ENCODE measurements at regions not wholly inside any gene's neighbourhood (a gene's known extent, or its start where the extent isn't known, plus 50 kb on each side); places are given as distances from the start of the nearest gene placed in this dataset.
A peak's percentile ranks its signal among the peaks of the same experiment; 100 is the strongest.

DNA sequence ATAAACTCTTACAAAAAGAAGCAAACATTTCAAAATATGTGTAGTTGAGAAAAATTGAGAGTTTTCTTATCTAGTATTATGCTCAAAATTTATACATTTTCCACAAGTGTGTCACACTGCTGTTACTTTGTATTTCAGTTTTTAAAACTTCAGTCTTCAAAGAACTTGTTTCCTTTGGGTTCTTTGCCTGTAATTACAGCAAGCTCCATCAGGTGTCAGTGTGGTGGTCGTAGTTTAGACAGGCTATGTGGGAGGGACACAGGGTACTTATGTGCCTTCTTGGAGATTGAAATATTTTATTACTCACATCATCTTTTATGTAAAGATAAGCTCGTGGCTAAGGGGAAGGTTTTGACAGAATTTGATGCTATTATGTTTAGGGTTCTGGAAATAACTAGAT lies 360.5 kb downstream of the FGFR2 start:
- no peak overlapping the region for H3K4me3 ChIP-seq (ENCODE audit: low read length)
- no peak for DNase-seq (ENCODE audit: low read depth, low spot score)

DNA sequence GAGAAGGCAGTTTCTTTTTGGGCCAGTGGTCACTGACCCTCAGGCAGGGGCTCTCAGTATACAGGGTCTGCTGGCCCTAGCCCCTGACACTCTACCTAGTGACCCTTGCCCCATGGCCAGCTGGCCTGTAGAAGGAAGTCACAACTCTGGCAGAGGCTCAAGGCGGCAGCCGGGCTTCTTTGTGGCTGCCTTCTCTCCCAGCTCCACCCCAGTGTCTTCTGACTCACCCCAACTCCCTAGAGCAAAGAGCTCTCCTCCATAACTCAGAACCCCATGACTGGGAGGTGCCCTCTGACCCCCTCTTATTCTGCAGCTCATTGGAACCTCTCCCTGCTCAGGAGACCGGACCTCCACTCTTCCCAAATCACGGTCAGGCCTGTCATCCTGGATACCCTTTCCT lies 358.2 kb downstream of the FGFR2 start:
- no peak overlapping the region for H3K4me3 ChIP-seq (ENCODE audit: low read length)
- no peak for DNase-seq (ENCODE audit: low read depth, low spot score)

DNA sequence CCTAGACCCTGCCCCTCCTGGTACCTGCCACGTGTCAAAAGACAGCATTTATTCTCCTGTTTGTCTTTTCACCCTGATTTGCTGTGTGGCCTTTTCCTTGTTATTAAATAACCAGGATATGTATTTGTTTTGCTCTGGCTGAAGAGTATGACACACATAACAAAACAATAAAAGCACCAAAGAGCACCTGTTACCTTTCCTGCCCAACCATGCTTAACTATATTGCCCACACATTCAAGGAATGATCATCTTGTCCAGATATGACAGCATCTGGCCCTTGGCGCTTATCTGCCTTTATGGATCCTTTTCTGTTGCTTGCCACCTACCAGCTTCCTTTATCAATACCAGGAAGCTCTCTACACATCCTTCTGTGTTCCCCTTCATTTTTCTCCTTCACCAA lies 357.7 kb downstream of the FGFR2 start:
- no peak for DNase-seq (ENCODE audit: low read depth, low spot score)
- no peak overlapping the region for H3K4me3 ChIP-seq (ENCODE audit: low read length)

- no peak overlapping the region for H3K4me3 ChIP-seq (ENCODE audit: low read length)
- no peak for DNase-seq (ENCODE audit: low read depth, low spot score)
Observed at GRCh38 chr10:121241337-121241736, 356.9 kb downstream of the FGFR2 start.

GRCh38 chr10:121242741-121243608 lies 355.3 kb downstream of the FGFR2 start:
- DNase-seq (ENCODE audit: low read depth, low spot score): no peak
- no peak overlapping the region for H3K4me3 ChIP-seq (ENCODE audit: low read length)

- H3K4me3 ChIP-seq (ENCODE audit: low read length): no peak overlapping the region
- no peak for DNase-seq (ENCODE audit: low read depth, low spot score)
Observed at GRCh38 chr10:121243609-121244241, 354.5 kb downstream of the FGFR2 start.

- H3K4me3 ChIP-seq (ENCODE audit: low read length): no peak overlapping the region
- DNase-seq (ENCODE audit: low read depth, low spot score): peak; percentile 52
Observed at GRCh38 chr10:121244818-121245217, 353.4 kb downstream of the FGFR2 start.

- no peak overlapping the region for H3K4me3 ChIP-seq (ENCODE audit: low read length)
- no peak for DNase-seq (ENCODE audit: low read depth, low spot score)
Observed at GRCh38 chr10:121245754-121246153, 352.5 kb downstream of the FGFR2 start.

DNA sequence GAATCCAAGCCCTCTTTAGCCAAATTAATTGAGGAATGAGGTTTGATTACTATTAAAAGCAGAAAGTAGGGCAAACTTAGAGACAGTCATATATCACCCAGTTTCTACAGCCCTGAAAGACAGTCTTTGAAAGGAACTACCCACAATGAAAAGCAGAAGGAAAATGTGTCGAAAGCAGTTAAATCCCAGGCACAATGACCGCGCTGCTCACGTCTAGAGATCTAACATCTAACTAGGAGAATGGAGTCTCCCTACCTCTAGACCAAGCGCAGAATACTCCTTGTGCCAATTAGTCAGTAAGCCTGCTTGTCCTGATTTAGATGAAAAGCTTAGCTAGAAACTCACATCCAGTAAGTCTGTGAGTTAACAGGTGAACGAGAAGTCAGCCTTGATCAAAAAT lies 350.0 kb downstream of the FGFR2 start:
- DNase-seq (ENCODE audit: low read depth, low spot score): no peak
- H3K4me3 ChIP-seq (ENCODE audit: low read length): no peak overlapping the region

GRCh38 chr10:121250995-121251764 lies 347.1 kb downstream of the FGFR2 start:
- no peak overlapping the region for H3K4me3 ChIP-seq (ENCODE audit: low read length)
- no peak for DNase-seq (ENCODE audit: low read depth, low spot score)

GRCh38 chr10:121252756-121253155 lies 345.5 kb downstream of the FGFR2 start:
- H3K4me3 ChIP-seq (ENCODE audit: low read length): no peak overlapping the region
- DNase-seq (ENCODE audit: low read depth, low spot score): no peak

DNA sequence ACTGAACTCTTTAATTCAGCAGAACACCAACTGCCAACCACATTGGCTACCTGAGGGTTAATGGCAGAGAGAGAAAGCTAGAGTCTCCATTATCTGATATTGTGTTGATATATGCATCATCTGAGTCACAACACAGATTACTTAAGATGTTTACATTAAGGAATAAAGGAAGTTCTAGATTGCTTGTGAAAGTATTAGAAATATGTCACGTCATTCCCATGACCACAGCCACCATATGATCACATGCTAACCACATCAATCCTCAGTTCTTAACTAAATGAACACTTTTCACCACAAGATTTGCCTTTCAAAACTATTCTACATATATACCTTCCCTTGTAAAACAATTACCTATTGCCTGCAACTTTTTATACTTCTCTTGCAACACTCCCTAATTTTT lies 337.9 kb downstream of the FGFR2 start:
- no peak overlapping the region for H3K4me3 ChIP-seq (ENCODE audit: low read length)
- peak; percentile 27 for DNase-seq (ENCODE audit: low read depth, low spot score)

- H3K4me3 ChIP-seq (ENCODE audit: low read length): no peak overlapping the region
- no peak for DNase-seq (ENCODE audit: low read depth, low spot score)
Observed at GRCh38 chr10:121261665-121262064, 336.6 kb downstream of the FGFR2 start.

GRCh38 chr10:121262774-121263430 lies 335.3 kb downstream of the FGFR2 start:
- DNase-seq (ENCODE audit: low read depth, low spot score): no peak
- H3K4me3 ChIP-seq (ENCODE audit: low read length): no peak overlapping the region

DNA sequence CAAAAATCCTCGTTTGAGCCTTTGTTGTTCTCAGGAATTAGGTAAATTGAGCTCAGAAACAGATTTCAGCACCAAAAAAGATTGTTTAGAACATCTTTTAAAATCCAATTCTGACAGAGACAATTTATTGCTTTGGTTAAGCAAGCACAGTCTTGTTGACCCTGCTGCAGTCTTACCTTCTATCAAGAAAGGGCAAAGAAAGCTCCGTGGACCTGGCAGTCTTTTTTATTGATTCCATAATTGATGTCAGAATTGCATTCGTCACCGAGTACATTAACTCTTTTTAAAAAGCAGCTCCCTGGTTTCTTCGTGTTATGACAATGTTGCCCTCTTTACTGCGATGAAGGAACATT lies 334.8 kb downstream of the FGFR2 start:
- H3K4me3 ChIP-seq (ENCODE audit: low read length): no peak overlapping the region
- DNase-seq (ENCODE audit: low read depth, low spot score): no peak

GRCh38 chr10:121265360-121266123 lies 332.7 kb downstream of the FGFR2 start:
- no peak overlapping the region for H3K4me3 ChIP-seq (ENCODE audit: low read length)
- no peak for DNase-seq (ENCODE audit: low read depth, low spot score)

GRCh38 chr10:121266370-121266769 lies 331.9 kb downstream of the FGFR2 start:
- no peak overlapping the region for H3K4me3 ChIP-seq (ENCODE audit: low read length)
- DNase-seq (ENCODE audit: low read depth, low spot score): no peak

- DNase-seq (ENCODE audit: low read depth, low spot score): no peak
- H3K4me3 ChIP-seq (ENCODE audit: low read length): no peak overlapping the region
Observed at GRCh38 chr10:121267236-121268003, 330.8 kb downstream of the FGFR2 start.

All from Jurkat, Clone E6-1 (cell line).